ENCODE measurements at regions not wholly inside any gene's neighbourhood (a gene's known extent, or its start where the extent isn't known, plus 50 kb on each side); places are given as distances from the start of the nearest gene placed in this dataset.

- TF ChIP-seq CSRNP3 (CRISPR knock-in tag; IDR thresholded peaks at IDR 0.05) (no peak), TSHZ2 (CRISPR knock-in tag; IDR thresholded peaks at IDR 0.05) (no peak), ZNF8 (CRISPR knock-in tag; IDR thresholded peaks at IDR 0.05) (no peak), POU6F1 (CRISPR knock-in tag; IDR thresholded peaks at IDR 0.05; ENCODE audit: borderline replicate concordance, low read depth) (no peak), RARB (CRISPR knock-in tag; IDR thresholded peaks at IDR 0.05) (no peak), PATZ1 (CRISPR knock-in tag; IDR thresholded peaks at IDR 0.05; ENCODE audit: borderline replicate concordance) (no peak), TOX (CRISPR knock-in tag; IDR thresholded peaks at IDR 0.05; ENCODE audit: borderline replicate concordance) (no peak), ZFP3 (CRISPR knock-in tag; IDR thresholded peaks at IDR 0.05) (no peak)
- TF ChIP-seq, protein P1, sequence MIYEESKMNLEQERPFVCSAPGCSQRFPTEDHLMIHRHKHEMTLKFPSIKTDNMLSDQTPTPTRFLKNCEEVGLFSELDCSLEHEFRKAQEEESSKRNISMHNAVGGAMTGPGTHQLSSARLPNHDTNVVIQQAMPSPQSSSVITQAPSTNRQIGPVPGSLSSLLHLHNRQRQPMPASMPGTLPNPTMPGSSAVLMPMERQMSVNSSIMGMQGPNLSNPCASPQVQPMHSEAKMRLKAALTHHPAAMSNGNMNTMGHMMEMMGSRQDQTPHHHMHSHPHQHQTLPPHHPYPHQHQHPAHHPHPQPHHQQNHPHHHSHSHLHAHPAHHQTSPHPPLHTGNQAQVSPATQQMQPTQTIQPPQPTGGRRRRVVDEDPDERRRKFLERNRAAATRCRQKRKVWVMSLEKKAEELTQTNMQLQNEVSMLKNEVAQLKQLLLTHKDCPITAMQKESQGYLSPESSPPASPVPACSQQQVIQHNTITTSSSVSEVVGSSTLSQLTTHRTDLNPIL (CRISPR knock-in tag; IDR thresholded peaks at IDR 0.05; ENCODE audit: low read depth): no peak
Observed at GRCh38 chr11:81472646-81473045, 1261.0 kb downstream of the FAM181B start.

Measured in SK-N-SH treated with all-trans-retinoic acid at 6 μM for 48 hours (cell line).